HG02981 (cell line): ENCODE measurements at regions not wholly inside any gene's neighbourhood (a gene's known extent, or its start where the extent isn't known, plus 50 kb on each side); places are given as distances from the start of the nearest gene placed in this dataset.
"Not testable (repeated sequence)": the region's sequence is repeated elsewhere in the genome, so short reads cannot be mapped to it uniquely, and the experiment has no call there.

Experiments used
- ATAC-seq: cut with Tn5 transposase; IDR thresholded peaks from one replicate; pipeline ENCODE4 v1.9.1; 2021; ENCODE audit warnings: mild to moderate bottlenecking, moderate library complexity; ENCODE audit not compliant: unreplicated experiment

GRCh38 chr14:85333841-85334240, 196.1 kb upstream of the FLRT2 start:
- no peak for ATAC-seq

- ATAC-seq, result no peak
Observed at GRCh38 chr14:85334316-85334715, 195.6 kb upstream of the FLRT2 start.

GRCh38 chr14:85336257-85336656, 193.7 kb upstream of the FLRT2 start:
- no peak for ATAC-seq

- no peak for ATAC-seq
Observed at GRCh38 chr14:85336817-85337216, 193.1 kb upstream of the FLRT2 start.

- no peak for ATAC-seq
Observed at GRCh38 chr14:85338895-85339294, 191.0 kb upstream of the FLRT2 start.

GRCh38 chr14:85342858-85343607, 186.9 kb upstream of the FLRT2 start:
- ATAC-seq, result no peak

- ATAC-seq, result no peak
Observed at GRCh38 chr14:85344171-85344570, 185.8 kb upstream of the FLRT2 start.

GRCh38 chr14:85344847-85345570, 184.9 kb upstream of the FLRT2 start:
- ATAC-seq, result no peak

GRCh38 chr14:85350667-85351066, 179.3 kb upstream of the FLRT2 start:
- ATAC-seq, result no peak

- ATAC-seq, result not testable (repeated sequence)
Observed at GRCh38 chr14:85352588-85352987, 177.4 kb upstream of the FLRT2 start.

GRCh38 chr14:85357120-85357519, 172.8 kb upstream of the FLRT2 start:
- ATAC-seq, result no peak

GRCh38 chr14:85358136-85358785, 171.7 kb upstream of the FLRT2 start:
- no peak for ATAC-seq

GRCh38 chr14:85359505-85359904, 170.4 kb upstream of the FLRT2 start:
- no peak for ATAC-seq

- ATAC-seq, result no peak
Observed at GRCh38 chr14:85363358-85363757, 166.6 kb upstream of the FLRT2 start.

GRCh38 chr14:85366226-85366625, 163.7 kb upstream of the FLRT2 start:
- ATAC-seq, result no peak

GRCh38 chr14:85380881-85381280, 149.1 kb upstream of the FLRT2 start:
- ATAC-seq, result no peak

- ATAC-seq, result no peak
Observed at GRCh38 chr14:85382341-85382740, 147.6 kb upstream of the FLRT2 start.

- no peak for ATAC-seq
Observed at GRCh38 chr14:85387181-85387580, 142.8 kb upstream of the FLRT2 start.

GRCh38 chr14:85390236-85390635, 139.7 kb upstream of the FLRT2 start:
- no peak for ATAC-seq

GRCh38 chr14:85391455-85391854, 138.5 kb upstream of the FLRT2 start:
- no peak for ATAC-seq

GRCh38 chr14:85391892-85392291, 138.1 kb upstream of the FLRT2 start:
- ATAC-seq, result no peak

- ATAC-seq, result no peak
Observed at GRCh38 chr14:85399186-85399585, 130.8 kb upstream of the FLRT2 start.
